ENCODE measurements at regions not wholly inside any gene's neighbourhood (a gene's known extent, or its start where the extent isn't known, plus 50 kb on each side); places are given as distances from the start of the nearest gene placed in this dataset.

GRCh38 chr7:45235905-45236304 is 78.3 kb downstream of the RAMP3 start:
- DNase-seq (ENCODE audit: low read depth in 3 of 3, low spot score in 1 of 3): no peak

- no peak for DNase-seq (ENCODE audit: low read depth in 3 of 3, low spot score in 1 of 3)
These were observed 79.1 kb downstream of the RAMP3 start for GRCh38 chr7:45236666-45237065.

- no peak for DNase-seq (ENCODE audit: low read depth in 3 of 3, low spot score in 1 of 3)
These were observed 80.3 kb downstream of the RAMP3 start for GRCh38 chr7:45237788-45238461.

- DNase-seq (ENCODE audit: low read depth in 3 of 3, low spot score in 1 of 3): no peak
These were observed 81.2 kb downstream of the RAMP3 start for GRCh38 chr7:45238806-45239205.

- no peak for DNase-seq (ENCODE audit: low read depth in 3 of 3, low spot score in 1 of 3)
These were observed 81.9 kb downstream of the RAMP3 start for GRCh38 chr7:45239486-45239885.

- no peak for DNase-seq (ENCODE audit: low read depth in 3 of 3, low spot score in 1 of 3)
These were observed 82.7 kb downstream of the RAMP3 start for GRCh38 chr7:45240273-45240771.

- DNase-seq (ENCODE audit: low read depth in 3 of 3, low spot score in 1 of 3): no peak
These were observed 83.3 kb downstream of the RAMP3 start for GRCh38 chr7:45240926-45241325.

GRCh38 chr7:45241339-45242109 is 83.9 kb downstream of the RAMP3 start:
- no peak for DNase-seq (ENCODE audit: low read depth in 3 of 3, low spot score in 1 of 3)

- no peak for DNase-seq (ENCODE audit: low read depth in 3 of 3, low spot score in 1 of 3)
These were observed 84.7 kb downstream of the RAMP3 start for GRCh38 chr7:45242261-45242660.

- no peak for DNase-seq (ENCODE audit: low read depth in 3 of 3, low spot score in 1 of 3)
These were observed 85.1 kb downstream of the RAMP3 start for GRCh38 chr7:45242698-45243097.

GRCh38 chr7:45244981-45245380 is 87.4 kb downstream of the RAMP3 start:
- no peak for DNase-seq (ENCODE audit: low read depth in 3 of 3, low spot score in 1 of 3)

GRCh38 chr7:45246339-45246738 is 88.7 kb downstream of the RAMP3 start:
- DNase-seq (ENCODE audit: low read depth in 3 of 3, low spot score in 1 of 3): no peak

- no peak for DNase-seq (ENCODE audit: low read depth in 3 of 3, low spot score in 1 of 3)
These were observed 94.7 kb downstream of the RAMP3 start for GRCh38 chr7:45252248-45252647.

GRCh38 chr7:45252857-45253256 is 95.3 kb downstream of the RAMP3 start:
- DNase-seq (ENCODE audit: low read depth in 3 of 3, low spot score in 1 of 3): no peak

- DNase-seq (ENCODE audit: low read depth in 3 of 3, low spot score in 1 of 3): no peak
These were observed 95.8 kb downstream of the RAMP3 start for GRCh38 chr7:45253368-45253767.

- no peak for DNase-seq (ENCODE audit: low read depth in 3 of 3, low spot score in 1 of 3)
These were observed 97.6 kb downstream of the RAMP3 start for GRCh38 chr7:45255187-45255586.

GRCh38 chr7:45256309-45256708 is 98.7 kb downstream of the RAMP3 start:
- DNase-seq (ENCODE audit: low read depth in 3 of 3, low spot score in 1 of 3): no peak

- no peak for DNase-seq (ENCODE audit: low read depth in 3 of 3, low spot score in 1 of 3)
These were observed 99.2 kb downstream of the RAMP3 start for GRCh38 chr7:45256775-45257174.

- no peak for DNase-seq (ENCODE audit: low read depth in 3 of 3, low spot score in 1 of 3)
These were observed 99.7 kb downstream of the RAMP3 start for GRCh38 chr7:45257284-45257683.

GRCh38 chr7:45258533-45259226 is 101.1 kb downstream of the RAMP3 start:
- DNase-seq (ENCODE audit: low read depth in 3 of 3, low spot score in 1 of 3): no peak

GRCh38 chr7:45259227-45259596 is 101.6 kb downstream of the RAMP3 start:
- DNase-seq (ENCODE audit: low read depth in 3 of 3, low spot score in 1 of 3): no peak
